Lower leg skin (tissue), 3 donors: ENCODE measurements at regions not wholly inside any gene's neighbourhood (a gene's known extent, or its start where the extent isn't known, plus 50 kb on each side); places are given as distances from the start of the nearest gene placed in this dataset.

Source experiments
- CTCF ChIP-seq, 3 donors: fragments of 450-650 bp; IDR thresholded peaks; one replicate each; pipeline ENCODE4 v1.5.1; 2016; ENCODE audit warnings: antibody characterized with exemption in 3 of 3, mild to moderate bottlenecking in 3 of 3, moderate library complexity in 2 of 3
- POLR2A ChIP-seq, 2 donors: fragments of 450-650 bp; IDR thresholded peaks; one replicate each; pipeline ENCODE4 v1.6.1; 2016 to 2017; ENCODE audit warnings: antibody characterized with exemption in 2 of 2, mild to moderate bottlenecking in 1 of 2, moderate library complexity in 1 of 2

GRCh38 chr11:45494738-45495137 is 170.7 kb downstream of the CHST1 start:
- TF ChIP-seq CTCF (IDR thresholded peaks at IDR 0.05), result no peak
- TF ChIP-seq POLR2A (IDR thresholded peaks at IDR 0.05), result no peak
